GM23248 (cell line): ENCODE measurements at regions not wholly inside any gene's neighbourhood (a gene's known extent, or its start where the extent isn't known, plus 50 kb on each side); places are given as distances from the start of the nearest gene placed in this dataset.

Experiments
- DNase-seq: peaks from one replicate; pipeline ENCODE4 v3.0.0-alpha.2; 2015
- H2AFZ ChIP-seq: fragments of 200-600 bp; sonication (generic); 2 replicates; pipeline ENCODE4 v1.6.1; 2016; ENCODE audit warnings: antibody characterized with exemption
- H3F3A ChIP-seq: fragments of 200-600 bp; sonication (generic); 2 replicates; pipeline ENCODE4 v1.6.1; 2016; ENCODE audit warnings: mild to moderate bottlenecking, antibody characterized with exemption, mixed run types; ENCODE audit not compliant: insufficient read depth
- H3K27ac ChIP-seq: fragments of 200-600 bp; sonication (generic); 2 replicates; pipeline ENCODE4 v1.5.1; 2016; ENCODE audit warnings: mild to moderate bottlenecking
- H3K27me3 ChIP-seq: fragments of 200-600 bp; sonication (generic); replicated peaks from 2 replicates; pipeline ENCODE4 v1.6.1; 2016; ENCODE audit warnings: mild to moderate bottlenecking; ENCODE audit not compliant: insufficient read depth
- H3K36me3 ChIP-seq: fragments of 200-600 bp; sonication (generic); 2 replicates; pipeline ENCODE4 v1.6.1; 2016; ENCODE audit warnings: low read depth, mild to moderate bottlenecking
- H3K4me1 ChIP-seq: fragments of 200-600 bp; sonication (generic); 2 replicates; pipeline ENCODE4 v1.6.1; 2016; ENCODE audit warnings: mild to moderate bottlenecking; ENCODE audit not compliant: insufficient read depth
- H3K4me2 ChIP-seq: fragments of 200-600 bp; sonication (generic); one replicate; pipeline ENCODE4 v1.6.1; 2016; ENCODE audit warnings: mild to moderate bottlenecking; ENCODE audit not compliant: unreplicated experiment
- H3K4me3 ChIP-seq: fragments of 200-600 bp; sonication (generic); 2 replicates; pipeline ENCODE4 v1.5.1; 2016; ENCODE audit warnings: mild to moderate bottlenecking
- H3K79me2 ChIP-seq: fragments of 200-600 bp; sonication (generic); 2 replicates; pipeline ENCODE4 v1.6.1; 2016; ENCODE audit warnings: mild to moderate bottlenecking; ENCODE audit not compliant: insufficient read depth
- H3K9ac ChIP-seq: fragments of 200-600 bp; sonication (generic); 2 replicates; pipeline ENCODE4 v1.6.1; 2016; ENCODE audit warnings: mild to moderate bottlenecking
- H3K9me2 ChIP-seq: fragments of 200-600 bp; sonication (generic); 2 replicates; pipeline ENCODE4 v1.6.1; 2016; ENCODE audit warnings: mixed run types, mild to moderate bottlenecking, moderate library complexity; ENCODE audit not compliant: insufficient read depth
- H3K9me3 ChIP-seq: fragments of 200-600 bp; sonication (generic); one replicate; pipeline ENCODE4 v1.6.1; 2017; ENCODE audit warnings: low read depth
- H4K20me1 ChIP-seq: fragments of 200-600 bp; sonication (generic); 2 replicates; pipeline ENCODE4 v1.6.0; 2016; ENCODE audit not compliant: insufficient read depth
- EZH2 ChIP-seq: fragments of 200-600 bp; sonication (generic); IDR thresholded peaks from 2 replicates; pipeline ENCODE4 v1.6.1; 2018; ENCODE audit warnings: antibody characterized with exemption, mild to moderate bottlenecking; ENCODE audit not compliant: insufficient read depth, poor library complexity, severe bottlenecking
- EZH2phosphoT487 ChIP-seq: fragments of 200-600 bp; sonication (generic); IDR thresholded peaks from 2 replicates; pipeline ENCODE4 v1.6.1; 2018; ENCODE audit warnings: antibody characterized with exemption, moderate library complexity, mild to moderate bottlenecking, low read depth; ENCODE audit not compliant: insufficient read depth
- WGBS, 2 experiments: methylation state at CpG; one replicate each; pipeline ENCODE4 v1.1.6; 2015 to 2017; ENCODE audit warnings: low lambda C conversion rate in 2 of 2, low coverage in 1 of 2; ENCODE audit errors: missing lambda C conversion rate in 2 of 2; 5-methylcytosine and 5-hydroxymethylcytosine counted together
- in situ Hi-C: fragments of 300-500 bp; cut with MboI; formaldehyde crosslinking; loops from 2 replicates; pipeline ENCODE4 v1.15.0; 2020

- 44 to 54% methylated on average over 2 of the region's 2 CpGs for WGBS, 2 experiments
These were observed 622.3 kb downstream of the SMARCA1 start for GRCh38 chrX:128901018-128901417.

GRCh38 chrX:128897621-128898020, 625.7 kb downstream of the SMARCA1 start:
- DNase-seq = no peak
- Histone ChIP-seq H3K9me2 (no peaks in the 10 kb centered on the region), H3F3A (no peaks in the 10 kb centered on the region), H3K27ac (no peak overlapping the region), H3K4me3 (no peak overlapping the region), H3K9me3 (no peaks in the 10 kb centered on the region), H3K79me2 (no peaks in the 10 kb centered on the region), H3K9ac (no peak overlapping the region), H3K4me2 (no peak overlapping the region), H3K27me3 (no peaks in the 10 kb centered on the region), H2AFZ (no peak overlapping the region), H3K36me3 (no peaks in the 10 kb centered on the region), H3K4me1 (no peaks in the 10 kb centered on the region), H4K20me1 (no peaks in the 10 kb centered on the region)
- TF ChIP-seq EZH2phosphoT487 = no peak
- no peak for TF ChIP-seq EZH2
- in situ Hi-C loops = no loop called here
- 37 to 39% methylated on average over 3 of the region's 3 CpGs for WGBS, 2 experiments

More at GRCh38 chrX:128901018-128901417, 622.3 kb downstream of the SMARCA1 start:
- H3K9me3 ChIP-seq = no peaks in the 10 kb centered on the region
- H3F3A ChIP-seq = no peaks in the 10 kb centered on the region
- in situ Hi-C loops = no loop called here
- H4K20me1 ChIP-seq = no peaks in the 10 kb centered on the region
- no peak overlapping the region for H3K4me3 ChIP-seq
- H3K4me2 ChIP-seq = no peak overlapping the region
- H3K9ac ChIP-seq = no peak overlapping the region
- no peaks in the 10 kb centered on the region for H3K79me2 ChIP-seq
- no peak overlapping the region for H2AFZ ChIP-seq
- no peak for TF ChIP-seq EZH2
- no peak for TF ChIP-seq EZH2phosphoT487
- H3K4me1 ChIP-seq = no peaks in the 10 kb centered on the region
- DNase-seq = no peak
- no peaks in the 10 kb centered on the region for H3K36me3 ChIP-seq
- H3K27me3 ChIP-seq = no peaks in the 10 kb centered on the region
- no peaks in the 10 kb centered on the region for H3K9me2 ChIP-seq
- H3K27ac ChIP-seq = no peak overlapping the region

GRCh38 chrX:128891554-128891953, 631.7 kb downstream of the SMARCA1 start:
- H3K9me3 ChIP-seq = no peaks in the 10 kb centered on the region
- H3K4me1 ChIP-seq = no peaks in the 10 kb centered on the region
- H3K9me2 ChIP-seq = no peaks in the 10 kb centered on the region
- no peak overlapping the region for H3K4me2 ChIP-seq
- 38 to 47% methylated on average over 4 to 7 of the region's 7 CpGs for WGBS, 2 experiments
- no peaks in the 10 kb centered on the region for H4K20me1 ChIP-seq
- no peak overlapping the region for H3K27ac ChIP-seq
- H3K4me3 ChIP-seq = no peak overlapping the region
- no peaks in the 10 kb centered on the region for H3K27me3 ChIP-seq
- no peak for DNase-seq
- H3K79me2 ChIP-seq = no peaks in the 10 kb centered on the region
- H2AFZ ChIP-seq = no peak overlapping the region
- in situ Hi-C loops = no loop called here
- TF ChIP-seq EZH2phosphoT487 = no peak
- no peaks in the 10 kb centered on the region for H3K36me3 ChIP-seq
- no peaks in the 10 kb centered on the region for H3F3A ChIP-seq
- no peak overlapping the region for H3K9ac ChIP-seq

- DNase-seq = no peak
- Histone ChIP-seq H3K9me2 (no peaks in the 10 kb centered on the region), H3K79me2 (no peaks in the 10 kb centered on the region), H3K9ac (no peak overlapping the region), H3K4me2 (no peak overlapping the region), H3K27ac (no peak overlapping the region), H3K9me3 (no peaks in the 10 kb centered on the region), H4K20me1 (no peaks in the 10 kb centered on the region), H3K4me1 (no peaks in the 10 kb centered on the region), H3F3A (no peaks in the 10 kb centered on the region), H3K4me3 (no peak overlapping the region), H3K27me3 (no peaks in the 10 kb centered on the region), H2AFZ (no peak overlapping the region), H3K36me3 (no peaks in the 10 kb centered on the region)
- in situ Hi-C loops = no loop called here
- 29 to 38% methylated on average over 2 of the region's 2 CpGs for WGBS, 2 experiments
- TF ChIP-seq EZH2phosphoT487 (no peak), EZH2 (no peak)
These were observed 638.9 kb downstream of the SMARCA1 start for GRCh38 chrX:128884430-128884829.

GRCh38 chrX:128883650-128884049, 639.6 kb downstream of the SMARCA1 start:
- no peak overlapping the region for H3K4me2 ChIP-seq
- no peaks in the 10 kb centered on the region for H3F3A ChIP-seq
- no peaks in the 10 kb centered on the region for H3K36me3 ChIP-seq
- 39 to 59% methylated on average over 3 of the region's 3 CpGs for WGBS, 2 experiments
- H3K4me3 ChIP-seq = no peak overlapping the region
- no peaks in the 10 kb centered on the region for H3K9me2 ChIP-seq
- in situ Hi-C loops = no loop called here
- H3K9me3 ChIP-seq = no peaks in the 10 kb centered on the region
- TF ChIP-seq EZH2phosphoT487 = no peak
- no peak for TF ChIP-seq EZH2
- H2AFZ ChIP-seq = no peak overlapping the region
- H4K20me1 ChIP-seq = no peaks in the 10 kb centered on the region
- no peaks in the 10 kb centered on the region for H3K4me1 ChIP-seq
- H3K27ac ChIP-seq = no peak overlapping the region
- no peaks in the 10 kb centered on the region for H3K79me2 ChIP-seq
- H3K27me3 ChIP-seq = no peaks in the 10 kb centered on the region
- H3K9ac ChIP-seq = no peak overlapping the region
- no peak for DNase-seq
